NCI-H82 treated with DMSO at 0.1 percent for 48 hours (cell line): ENCODE measurements at regions not wholly inside any gene's neighbourhood (a gene's known extent, or its start where the extent isn't known, plus 50 kb on each side); places are given as distances from the start of the nearest gene placed in this dataset.

ENCODE experiments used
- DNase-seq: peaks from one replicate; lab custom pipeline; 2025; ENCODE audit not compliant: unreplicated experiment; lab: John Stamatoyannopoulos, UW

- no peak for DNase-seq
Measured at GRCh38 chr2:75764611-75765010, 53.9 kb upstream of the GCFC2 start.
